CD4-positive, alpha-beta T cell (primary cell): ENCODE measurements at regions not wholly inside any gene's neighbourhood (a gene's known extent, or its start where the extent isn't known, plus 50 kb on each side); places are given as distances from the start of the nearest gene placed in this dataset.

ENCODE experiments used
- ATAC-seq: fragments of 200-7000 bp; cut with Tn5 transposase; one replicate; pipeline ENCODE4 v1.10.0; 2022; ENCODE audit warnings: mild to moderate bottlenecking; ENCODE audit not compliant: poor library complexity
- CTCF ChIA-PET: fragments of 350-600 bp; sonication (Branson Sonifier 250); formaldehyde crosslinking; loops from one replicate; lab custom pipeline; 2021; ENCODE audit warnings: antibody characterized with exemption, inconsistent platforms; lab: Charles Lee
- POLR2A ChIA-PET: fragments of 350-600 bp; sonication (Branson Sonifier 250); formaldehyde crosslinking; loops from one replicate; lab custom pipeline; 2021; ENCODE audit warnings: antibody characterized with exemption, inconsistent platforms; lab: Charles Lee
- DNase-seq, 14 experiments: peaks; one replicate each; pipeline ENCODE4 v3.0.0-alpha.2; 2013 to 2020; ENCODE audit warnings: mixed read lengths in 2 of 14
- H3K27ac ChIP-seq, 2 donors: one replicate each; pipeline versions ENCODE4 v1.5.1 to v1.7.0; 2013; ENCODE audit warnings: low read length in 2 of 2, low read depth in 1 of 2, mild to moderate bottlenecking in 1 of 2
- H3K27me3 ChIP-seq, 2 experiments: 1 replicate in 1 of 2; 2 replicates in 1 of 2; pipeline versions ENCODE4 v1.6.1 to v1.7.0; 2013; ENCODE audit warnings: low read length in 2 of 2, control low read depth in 1 of 2, mild to moderate bottlenecking in 1 of 2, moderate library complexity in 1 of 2; ENCODE audit not compliant: insufficient read depth in 2 of 2, control insufficient read depth in 1 of 2
- H3K36me3 ChIP-seq: one replicate; pipeline ENCODE4 v1.6.1; 2013; ENCODE audit warnings: low read length, control low read depth; ENCODE audit not compliant: insufficient read depth
- H3K4me1 ChIP-seq: one replicate; pipeline ENCODE4 v1.6.1; 2013; ENCODE audit warnings: low read length, control low read depth; ENCODE audit not compliant: insufficient read depth
- H3K4me3 ChIP-seq: one replicate; pipeline ENCODE4 v1.5.1; 2013; ENCODE audit warnings: mild to moderate bottlenecking, low read length, moderate library complexity
- H3K9me3 ChIP-seq, 2 experiments: 1 replicate in 1 of 2; 2 replicates in 1 of 2; pipeline versions ENCODE4 v1.6.1 to v1.7.0; 2013; ENCODE audit warnings: low read length in 2 of 2, mild to moderate bottlenecking in 2 of 2, control low read depth in 1 of 2, moderate library complexity in 1 of 2; ENCODE audit not compliant: control insufficient read depth in 1 of 2, insufficient read depth in 1 of 2
- H3K27ac Mint-ChIP-seq: one replicate; pipeline ENCODE4 v1.8.0; 2020; ENCODE audit warnings: mixed read lengths
- H3K27me3 Mint-ChIP-seq: one replicate; pipeline ENCODE4 v1.8.0; 2021; ENCODE audit warnings: mixed read lengths
- H3K36me3 Mint-ChIP-seq: one replicate; pipeline ENCODE4 v1.8.0; 2021; ENCODE audit warnings: low read depth, mixed read lengths
- H3K4me1 Mint-ChIP-seq: one replicate; pipeline ENCODE4 v1.8.0; 2021; ENCODE audit warnings: low read depth, mixed read lengths
- H3K4me3 Mint-ChIP-seq: one replicate; pipeline ENCODE4 v1.8.0; 2020; ENCODE audit warnings: mild to moderate bottlenecking, mixed read lengths
- H3K9me3 Mint-ChIP-seq: one replicate; pipeline ENCODE4 v1.8.0; 2020; ENCODE audit warnings: mixed read lengths
- CTCF ChIP-seq: fragments of 200-600 bp; IDR thresholded peaks from one replicate; pipeline ENCODE4 v1.8.0; 2022; ENCODE audit warnings: antibody characterized with exemption, mild to moderate bottlenecking
- intact Hi-C, 2 experiments: fragments of 100-400 bp; cut with DNase I in 1 of 2; cut with micrococcal nuclease in 1 of 2; formaldehyde crosslinking; loops; one replicate each; pipeline versions ENCODE4 v1.15.1 to v1.9.0; 2023 to 2025; cut with DNase I, micrococcal nuclease

GRCh38 chr6:43996618-43997344 lies 130.5 kb downstream of the MRPL14 start:
- ATAC-seq, result no peak
- Histone ChIP-seq H3K4me1 (no peaks in the 10 kb centered on the region), H3K27me3 (peaks cover 8 to 9% of the 10 kb centered on the region in 2 experiments), H3K4me3 (no peak overlapping the region), H3K36me3 (no peaks in the 10 kb centered on the region), H3K27ac (no peak overlapping the region), H3K9me3 (peaks cover 0 to 6% of the 10 kb centered on the region in 2 experiments)
- no peaks in the 10 kb centered on the region for H3K9me3 Mint-ChIP-seq
- no peak for TF ChIP-seq CTCF
- ChIA-PET POLR2A (no interaction called here), CTCF (no interaction called here)
- H3K36me3 Mint-ChIP-seq, result no peaks in the 10 kb centered on the region
- peaks cover 8% of the 10 kb centered on the region for H3K4me1 Mint-ChIP-seq
- H3K4me3 Mint-ChIP-seq, result no peak overlapping the region
- intact Hi-C loops, result no loop called here
- H3K27ac Mint-ChIP-seq, result no peak overlapping the region
- peaks cover 19% of the 10 kb centered on the region for H3K27me3 Mint-ChIP-seq
- peak in 1 of 14 experiments; percentile 11 for DNase-seq

GRCh38 chr6:43995137-43995536 lies 132.1 kb downstream of the MRPL14 start:
- no peaks in the 10 kb centered on the region for H3K4me1 ChIP-seq
- H3K36me3 Mint-ChIP-seq, result no peaks in the 10 kb centered on the region
- H3K27me3 Mint-ChIP-seq, result peaks cover 6% of the 10 kb centered on the region
- H3K9me3 ChIP-seq, result no peaks in the 10 kb centered on the region
- POLR2A ChIA-PET, result no interaction called here
- ATAC-seq, result no peak
- H3K27ac ChIP-seq, result no peak overlapping the region
- TF ChIP-seq CTCF, result no peak
- H3K4me1 Mint-ChIP-seq, result no peaks in the 10 kb centered on the region
- no peak for DNase-seq
- H3K36me3 ChIP-seq, result no peaks in the 10 kb centered on the region
- H3K4me3 ChIP-seq, result no peak overlapping the region
- H3K27me3 ChIP-seq, result peaks cover 1 to 4% of the 10 kb centered on the region in 2 experiments
- intact Hi-C loops, result no loop called here
- CTCF ChIA-PET, result no interaction called here
- no peaks in the 10 kb centered on the region for H3K9me3 Mint-ChIP-seq
- no peak overlapping the region for H3K4me3 Mint-ChIP-seq
- no peak overlapping the region for H3K27ac Mint-ChIP-seq

GRCh38 chr6:43993881-43994523 lies 133.2 kb downstream of the MRPL14 start:
- no peak overlapping the region for H3K27ac ChIP-seq
- Mint-ChIP-seq H3K4me3 (no peak overlapping the region), H3K4me1 (no peaks in the 10 kb centered on the region), H3K36me3 (no peaks in the 10 kb centered on the region), H3K27ac (no peak overlapping the region), H3K27me3 (no peaks in the 10 kb centered on the region), H3K9me3 (no peaks in the 10 kb centered on the region)
- ChIA-PET POLR2A (no interaction called here), CTCF (no interaction called here)
- H3K9me3 ChIP-seq, result peaks cover 0 to 7% of the 10 kb centered on the region in 2 experiments
- TF ChIP-seq CTCF, result no peak
- ATAC-seq (no peak), DNase-seq (peak in 1 of 14 experiments; percentile 7)
- no peaks in the 10 kb centered on the region for H3K36me3 ChIP-seq
- no peaks in the 10 kb centered on the region for H3K4me1 ChIP-seq
- intact Hi-C loops, result no loop called here
- no peak overlapping the region for H3K4me3 ChIP-seq
- H3K27me3 ChIP-seq, result no peaks in the 10 kb centered on the region
